ENCODE measurements at regions not wholly inside any gene's neighbourhood (a gene's known extent, or its start where the extent isn't known, plus 50 kb on each side); places are given as distances from the start of the nearest gene placed in this dataset.

GRCh38 chr1:229028987-229029878, 241.7 kb upstream of the RAB4A start:
- intact Hi-C loops (cut with DNase I) = no loop called here
- no peak for TF ChIP-seq CTCF (IDR thresholded peaks at IDR 0.05)
- no peaks in the 10 kb centered on the region for H3K27me3 ChIP-seq (ENCODE audit: insufficient read depth in 3 of 3, low read length in 2 of 3)
- H3K27ac ChIP-seq = no peak overlapping the region
- H3K4me1 ChIP-seq = no peaks in the 10 kb centered on the region
- ATAC-seq (peak in 3 of 4 donors; percentile 37 to 51 (median 47)), DNase-seq (no peak)
- 82 to 92% (median 84%) methylated on average over 10 of the region's 10 CpGs for WGBS, 3 donors
- H3K4me3 ChIP-seq = no peak overlapping the region
- no peaks in the 10 kb centered on the region for H3K36me3 ChIP-seq (ENCODE audit: insufficient read depth in 1 of 2, low read depth in 1 of 2)
- H3K9me3 ChIP-seq = no peaks in the 10 kb centered on the region

DNA sequence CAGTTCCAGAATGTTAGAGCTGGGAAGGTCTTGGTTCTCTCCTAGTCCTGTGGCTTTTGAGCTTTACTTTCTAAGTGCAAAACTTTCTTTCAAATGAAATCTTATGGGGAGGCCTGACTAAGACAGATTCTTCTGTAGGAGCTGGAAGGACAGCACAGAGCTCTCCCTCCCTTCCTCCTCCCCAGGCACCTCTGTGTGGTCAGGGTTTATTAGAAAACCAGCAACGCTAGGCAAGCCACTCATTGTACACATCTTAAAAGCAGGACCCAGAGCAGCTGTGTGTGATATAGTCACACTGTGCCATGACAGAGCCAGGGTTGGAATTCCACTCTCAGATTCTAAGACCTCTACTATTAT, 241.1 kb upstream of the RAB4A start:
- 68 to 87% (median 82%) methylated on average over 1 of the region's 1 CpG for WGBS, 3 donors
- ATAC-seq (peak in 1 of 4 donors; percentile 20), DNase-seq (no peak)
- H3K9me3 ChIP-seq = no peaks in the 10 kb centered on the region
- H3K27ac ChIP-seq = no peak overlapping the region
- no peaks in the 10 kb centered on the region for H3K4me1 ChIP-seq
- intact Hi-C loops (cut with DNase I) = no loop called here
- no peaks in the 10 kb centered on the region for H3K27me3 ChIP-seq (ENCODE audit: insufficient read depth in 3 of 3, low read length in 2 of 3)
- no peak for TF ChIP-seq CTCF (IDR thresholded peaks at IDR 0.05)
- no peaks in the 10 kb centered on the region for H3K36me3 ChIP-seq (ENCODE audit: insufficient read depth in 1 of 2, low read depth in 1 of 2)
- H3K4me3 ChIP-seq = no peak overlapping the region

DNA sequence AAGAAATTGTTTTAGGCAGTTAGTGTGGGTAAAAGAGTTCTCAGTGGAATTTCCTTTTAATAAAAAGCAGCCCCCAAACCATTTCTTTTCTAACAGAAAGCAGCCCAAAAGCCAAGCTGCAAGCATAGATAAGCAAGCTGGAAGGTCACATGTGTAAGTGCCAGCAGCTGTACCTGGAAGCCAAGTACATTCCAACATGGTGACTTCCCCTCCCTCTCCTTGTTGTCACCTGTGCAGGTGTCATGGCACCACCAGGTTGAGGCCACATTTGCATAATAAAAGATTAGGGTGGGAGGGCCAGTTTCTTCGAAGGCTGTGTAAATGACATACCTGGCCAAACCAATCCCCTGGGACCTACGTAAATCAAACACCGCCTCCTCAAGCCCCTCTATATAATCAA, 240.3 kb upstream of the RAB4A start:
- 86 to 96% (median 88%) methylated on average over 3 of the region's 3 CpGs for WGBS, 3 donors
- no peaks in the 10 kb centered on the region for H3K4me1 ChIP-seq

DNA sequence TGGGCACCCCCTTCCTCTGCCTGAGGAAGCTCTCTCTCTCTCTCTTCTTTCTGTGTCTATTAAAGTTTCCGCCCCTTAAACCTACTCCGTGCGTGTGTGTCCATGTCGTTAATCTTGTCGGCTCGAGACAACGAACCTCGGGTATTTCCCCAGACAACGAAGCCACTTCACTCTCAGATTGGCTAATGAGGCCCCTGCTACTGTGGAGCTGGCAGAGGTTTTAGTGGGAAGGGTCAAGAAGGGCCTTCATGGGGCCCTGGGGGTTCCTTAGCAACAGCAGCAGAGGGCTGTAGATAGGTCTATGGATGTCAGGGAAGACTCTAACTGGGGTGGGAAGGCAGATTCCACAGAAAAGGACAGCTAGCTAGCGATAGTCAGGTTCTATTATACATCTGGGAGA, 239.8 kb upstream of the RAB4A start:
- intact Hi-C loops (cut with DNase I) = no loop called here
- Histone ChIP-seq H3K36me3 (ENCODE audit: insufficient read depth in 1 of 2, low read depth in 1 of 2) (no peaks in the 10 kb centered on the region), H3K4me1 (no peaks in the 10 kb centered on the region), H3K27me3 (ENCODE audit: insufficient read depth in 3 of 3, low read length in 2 of 3) (no peaks in the 10 kb centered on the region), H3K27ac (no peak overlapping the region), H3K4me3 (no peak overlapping the region), H3K9me3 (no peaks in the 10 kb centered on the region)
- no peak for DNase-seq
- 72 to 84% (median 79%) methylated on average over 10 of the region's 10 CpGs for WGBS, 3 donors
- ATAC-seq = no peak
- no peak for TF ChIP-seq CTCF (IDR thresholded peaks at IDR 0.05)

More for the DNA sequence above, 240.3 kb upstream of the RAB4A start:
- Histone ChIP-seq H3K4me3 (no peak overlapping the region), H3K27me3 (ENCODE audit: insufficient read depth in 3 of 3, low read length in 2 of 3) (no peaks in the 10 kb centered on the region), H3K36me3 (ENCODE audit: insufficient read depth in 1 of 2, low read depth in 1 of 2) (no peaks in the 10 kb centered on the region), H3K9me3 (no peaks in the 10 kb centered on the region), H3K27ac (no peak overlapping the region)
- TF ChIP-seq CTCF (IDR thresholded peaks at IDR 0.05) = no peak
- no peak for ATAC-seq
- DNase-seq = no peak
- intact Hi-C loops (cut with DNase I) = no loop called here

Measured in psoas muscle (tissue), 7 donors.